Astrocyte of the cerebellum (primary cell): ENCODE measurements at regions not wholly inside any gene's neighbourhood (a gene's known extent, or its start where the extent isn't known, plus 50 kb on each side); places are given as distances from the start of the nearest gene placed in this dataset.
"Not testable (repeated sequence)": the region's sequence is repeated elsewhere in the genome, so short reads cannot be mapped to it uniquely, and the experiment has no call there.

Experiments
- DNase-seq: peaks from one replicate; pipeline ENCODE4 v3.0.0-alpha.2; 2011; ENCODE audit warnings: low read depth
- H3K4me3 ChIP-seq: 2 replicates; pipeline ENCODE4 v1.5.1; 2011; ENCODE audit warnings: mild to moderate bottlenecking, low read depth, low read length, moderate library complexity
- in situ Hi-C: cut with HindIII; loops from 2 replicates; pipeline ENCODE4 v1.10.0; 2017; ENCODE audit warnings: low sequenced_read_pairs
- TF ChIP-seq, protein P1 (sequence below): IDR thresholded peaks from 2 replicates; pipeline ENCODE4 v1.5.1; 2012; ENCODE audit warnings: low read length, low read depth, moderate library complexity, mild to moderate bottlenecking; ENCODE audit errors: missing control alignments

DNA sequence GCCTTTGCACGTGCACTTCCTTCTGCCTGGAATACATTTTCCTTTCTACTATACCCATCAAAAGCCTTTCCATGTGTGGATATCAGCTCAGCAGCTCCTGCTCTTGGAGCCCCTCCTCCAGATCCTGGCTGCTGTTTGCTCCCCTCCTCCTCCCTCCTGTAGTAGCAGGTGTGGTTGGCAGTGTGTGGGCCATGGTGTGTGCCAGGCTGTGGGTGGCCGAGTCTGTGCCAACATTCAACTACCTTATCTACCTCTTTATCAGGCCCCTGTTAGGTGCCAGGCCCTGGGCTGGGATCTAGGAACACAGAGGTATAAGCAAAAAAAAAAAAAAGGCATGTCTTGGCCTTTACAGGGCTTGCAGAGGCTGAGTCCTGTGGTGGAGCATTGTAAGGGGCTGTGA lies 180.6 kb upstream of the JUN start:
- TF ChIP-seq, protein P1, sequence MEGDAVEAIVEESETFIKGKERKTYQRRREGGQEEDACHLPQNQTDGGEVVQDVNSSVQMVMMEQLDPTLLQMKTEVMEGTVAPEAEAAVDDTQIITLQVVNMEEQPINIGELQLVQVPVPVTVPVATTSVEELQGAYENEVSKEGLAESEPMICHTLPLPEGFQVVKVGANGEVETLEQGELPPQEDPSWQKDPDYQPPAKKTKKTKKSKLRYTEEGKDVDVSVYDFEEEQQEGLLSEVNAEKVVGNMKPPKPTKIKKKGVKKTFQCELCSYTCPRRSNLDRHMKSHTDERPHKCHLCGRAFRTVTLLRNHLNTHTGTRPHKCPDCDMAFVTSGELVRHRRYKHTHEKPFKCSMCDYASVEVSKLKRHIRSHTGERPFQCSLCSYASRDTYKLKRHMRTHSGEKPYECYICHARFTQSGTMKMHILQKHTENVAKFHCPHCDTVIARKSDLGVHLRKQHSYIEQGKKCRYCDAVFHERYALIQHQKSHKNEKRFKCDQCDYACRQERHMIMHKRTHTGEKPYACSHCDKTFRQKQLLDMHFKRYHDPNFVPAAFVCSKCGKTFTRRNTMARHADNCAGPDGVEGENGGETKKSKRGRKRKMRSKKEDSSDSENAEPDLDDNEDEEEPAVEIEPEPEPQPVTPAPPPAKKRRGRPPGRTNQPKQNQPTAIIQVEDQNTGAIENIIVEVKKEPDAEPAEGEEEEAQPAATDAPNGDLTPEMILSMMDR: no peak
- no peak overlapping the region for H3K4me3 ChIP-seq
- in situ Hi-C loops: no loop called here
- DNase-seq: no peak

DNA sequence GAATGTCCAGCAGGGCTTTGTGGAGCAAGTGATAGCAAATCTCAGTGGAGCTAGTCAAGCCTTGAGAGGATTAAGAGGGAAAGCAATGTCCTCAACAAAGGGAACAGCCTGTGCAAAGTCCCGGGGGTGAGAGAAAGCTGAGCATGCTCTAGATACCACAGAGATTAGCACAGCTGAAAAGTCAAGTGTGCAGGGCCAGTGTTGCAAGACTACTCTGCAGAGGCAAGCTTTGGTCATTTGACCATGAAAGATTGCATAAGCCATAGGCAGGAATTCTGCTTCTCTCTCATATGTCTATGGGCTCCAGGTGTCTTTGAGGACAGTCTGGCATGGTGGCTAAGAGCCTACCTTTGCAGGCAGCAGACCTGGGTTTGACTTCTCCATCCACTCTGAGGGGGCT lies 181.0 kb upstream of the JUN start:
- no peak overlapping the region for H3K4me3 ChIP-seq
- in situ Hi-C loops: loop anchor here (5.0 kb wide), 1 partner anchor 143 kb away; no protein-coding TSS in a partner anchor
- TF ChIP-seq, protein P1: no peak
- DNase-seq: no peak

DNA sequence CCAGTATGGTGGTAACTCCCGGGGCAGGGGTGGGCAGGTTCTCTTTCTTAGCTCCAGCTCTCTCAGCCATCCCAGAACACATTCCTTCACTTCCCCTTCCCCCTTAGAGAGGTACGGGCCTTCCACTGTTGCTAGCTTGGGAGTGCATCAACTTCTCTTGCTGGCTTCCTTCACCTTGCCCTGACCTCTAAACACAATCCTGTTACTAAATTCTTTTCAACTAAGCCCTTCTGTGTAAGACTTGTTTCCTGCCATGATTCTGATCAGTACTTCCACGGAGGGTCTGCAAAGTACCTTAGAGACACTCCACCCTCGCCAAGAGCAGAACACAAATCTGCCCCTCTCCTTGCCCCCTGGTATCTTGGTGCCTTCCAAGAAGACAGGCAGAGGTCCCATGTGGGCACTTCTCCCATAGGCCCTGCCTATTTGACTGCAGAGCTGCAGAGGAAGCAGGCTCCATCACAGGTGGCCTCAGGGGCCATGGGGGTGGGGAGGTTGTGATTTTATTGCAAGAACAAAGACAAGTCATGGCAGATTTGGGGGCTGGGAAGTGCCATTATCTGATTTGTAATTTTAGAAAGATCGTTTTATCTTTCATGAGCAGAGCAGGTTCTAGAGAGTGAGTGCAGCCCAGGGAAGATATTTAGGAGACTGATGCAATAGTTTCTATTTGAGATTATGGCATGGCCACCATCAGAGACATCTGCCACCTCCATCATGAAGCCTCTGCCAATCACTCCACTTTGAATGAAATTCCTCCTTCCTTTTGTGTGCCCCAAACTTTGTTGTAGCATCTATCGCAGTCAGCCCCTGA lies 182.5 kb upstream of the JUN start:
- DNase-seq: no peak
- no peak overlapping the region for H3K4me3 ChIP-seq
- TF ChIP-seq, protein P1: no peak
- in situ Hi-C loops: loop anchor here (5.0 kb wide), 1 partner anchor 144 kb away; no protein-coding TSS in a partner anchor

DNA sequence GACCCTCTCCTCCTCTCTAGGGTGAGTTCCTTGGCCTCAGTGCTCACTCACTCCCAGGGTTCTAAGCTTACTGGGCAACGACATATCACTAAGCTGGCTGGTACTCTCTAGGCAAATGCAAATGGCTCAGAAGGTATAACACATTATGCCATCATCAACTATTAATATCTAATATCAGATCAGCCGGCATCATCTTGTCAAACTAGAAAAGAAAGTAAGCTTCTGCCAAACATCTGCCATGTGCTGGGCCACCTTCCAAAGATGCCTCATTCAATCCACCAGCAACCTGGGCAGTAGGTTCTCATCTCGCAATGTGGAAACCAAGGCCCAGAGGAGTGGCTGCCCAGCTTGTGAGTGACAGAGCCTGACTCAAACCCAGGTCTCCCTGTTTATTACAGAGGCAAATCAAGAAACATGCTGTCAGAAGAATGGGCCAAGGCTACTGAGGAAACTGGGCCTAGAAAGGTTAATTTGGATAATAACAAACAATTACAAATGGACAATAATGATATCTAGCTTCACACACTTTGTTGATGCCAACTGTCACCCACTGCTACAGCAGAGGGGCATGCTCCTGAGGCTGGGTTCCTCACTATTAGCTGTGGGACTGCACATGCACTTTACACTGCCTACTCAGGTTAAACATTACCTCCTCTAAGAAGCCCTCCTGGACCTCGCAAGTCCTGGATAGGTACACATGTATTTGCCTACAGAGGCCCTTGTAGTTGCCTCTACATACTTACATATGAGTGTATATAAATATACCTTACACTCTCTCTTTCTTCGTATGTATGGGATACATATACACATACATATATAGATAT lies 183.3 kb upstream of the JUN start:
- H3K4me3 ChIP-seq: no peak overlapping the region
- in situ Hi-C loops: loop anchor here (5.0 kb wide), 1 partner anchor 145 kb away; no protein-coding TSS in a partner anchor
- DNase-seq: no peak
- TF ChIP-seq, protein P1: no peak

DNA sequence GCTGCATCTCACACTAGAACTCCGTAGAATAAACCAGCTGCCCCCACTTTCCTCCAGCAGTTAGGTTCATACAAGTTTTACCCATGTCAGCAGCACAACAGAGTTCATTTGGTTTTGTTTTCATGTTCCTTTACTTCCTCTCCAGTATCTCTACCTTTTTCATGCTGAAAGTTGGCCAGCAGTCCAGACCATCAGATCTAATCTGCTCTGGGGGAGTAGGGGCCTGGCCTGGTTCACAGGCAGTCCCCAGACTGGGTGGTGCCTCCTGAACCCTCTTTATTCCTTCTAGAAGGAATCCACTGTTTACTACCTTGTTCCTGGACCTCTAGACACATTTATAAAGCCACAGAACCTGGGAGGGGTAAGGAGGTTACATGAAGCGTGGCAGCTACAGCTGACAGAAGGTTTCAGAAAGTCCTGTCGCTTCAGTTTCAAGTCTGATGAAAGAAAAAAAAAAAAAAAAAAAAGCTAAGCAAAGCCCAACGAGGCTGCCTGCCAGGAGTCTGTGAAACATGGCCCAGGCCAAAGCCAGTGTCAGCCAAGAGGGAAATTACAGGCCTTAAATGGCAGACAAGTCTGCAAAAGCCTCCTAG lies 184.6 kb upstream of the JUN start:
- in situ Hi-C loops: loop anchor here (5.0 kb wide), 1 partner anchor 146 kb away; no protein-coding TSS in a partner anchor
- TF ChIP-seq, protein P1: no peak
- no peak overlapping the region for H3K4me3 ChIP-seq
- DNase-seq: peak; percentile 32

DNA sequence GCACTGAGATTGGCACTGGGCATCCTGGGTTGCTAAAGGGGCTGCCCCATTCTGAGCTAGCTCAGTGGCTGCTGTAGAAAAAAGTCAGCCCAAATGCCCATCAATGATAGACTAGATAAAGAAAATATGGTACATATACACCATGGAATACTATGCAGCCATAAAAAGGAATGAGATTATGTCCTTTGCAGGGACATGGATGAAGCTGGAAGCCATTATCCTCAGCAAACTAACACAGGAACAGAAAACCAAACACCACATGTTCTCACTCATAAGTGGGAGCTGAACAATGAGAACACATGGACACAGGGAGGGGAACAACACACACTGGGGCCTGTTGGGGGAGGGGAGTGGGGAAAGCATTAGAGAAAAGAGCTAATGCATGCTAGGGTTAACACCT lies 185.3 kb upstream of the JUN start:
- not testable (repeated sequence) for H3K4me3 ChIP-seq, DNase-seq
- in situ Hi-C loops: loop anchor here (5.0 kb wide), 1 partner anchor 147 kb away; no protein-coding TSS in a partner anchor
